BJ (cell line): ENCODE measurements at regions not wholly inside any gene's neighbourhood (a gene's known extent, or its start where the extent isn't known, plus 50 kb on each side); places are given as distances from the start of the nearest gene placed in this dataset.

ENCODE experiments used
- CTCF ChIA-PET: fragments of 350-600 bp; formaldehyde crosslinking; extraction: SDS; loops from one replicate; lab custom pipeline; 2021; ENCODE audit warnings: antibody characterized with exemption, inconsistent platforms; lab: Yijun Ruan, JAX
- POLR2A ChIA-PET: fragments of 300-600 bp; sonication (Branson Sonifier 250); formaldehyde crosslinking; extraction: SDS; loops from one replicate; lab custom pipeline; 2021; ENCODE audit warnings: antibody characterized with exemption; lab: Charles Lee
- DNase-seq: peaks from one replicate; pipeline ENCODE4 v3.0.0-alpha.2; 2011; ENCODE audit warnings: low read depth
- H3K27me3 ChIP-seq: 2 replicates; pipeline ENCODE4 v1.6.0; 2011; ENCODE audit warnings: low read length; ENCODE audit not compliant: control insufficient read depth, insufficient read depth
- H3K36me3 ChIP-seq: 2 replicates; pipeline ENCODE4 v1.5.1; 2011; ENCODE audit warnings: low read length; ENCODE audit not compliant: control insufficient read depth, insufficient read depth
- H3K4me3 ChIP-seq: 2 replicates; pipeline ENCODE4 v1.5.1; 2011; ENCODE audit warnings: low read depth, mild to moderate bottlenecking, control low read depth, low read length
- CTCF ChIP-seq: IDR thresholded peaks from 2 replicates; pipeline ENCODE4 v1.5.1; 2011; ENCODE audit warnings: low read depth, mild to moderate bottlenecking, control low read depth, inconsistent platforms, low read length, moderate library complexity; ENCODE audit not compliant: insufficient read depth

- CTCF ChIA-PET = no interaction called here
- POLR2A ChIA-PET = no interaction called here
- Histone ChIP-seq H3K36me3 (no peaks in the 10 kb centered on the region), H3K27me3 (no peaks in the 10 kb centered on the region), H3K4me3 (no peak overlapping the region)
- no peak for DNase-seq
- no peak for TF ChIP-seq CTCF
Measured at GRCh38 chr3:158958873-158959272, 157.0 kb downstream of the MFSD1 start.

- no peak for TF ChIP-seq CTCF
- DNase-seq = no peak
- ChIA-PET POLR2A (no interaction called here), CTCF (interaction anchor here (0.9 kb wide), 1 partner anchor 13 kb away, joined by 3 read pairs; no protein-coding TSS in a partner anchor)
- H3K27me3 ChIP-seq = no peaks in the 10 kb centered on the region
- no peaks in the 10 kb centered on the region for H3K36me3 ChIP-seq
- H3K4me3 ChIP-seq = no peak overlapping the region
Measured at GRCh38 chr3:158961471-158961870, 159.6 kb downstream of the MFSD1 start.

- POLR2A ChIA-PET = no interaction called here
- no peak overlapping the region for H3K4me3 ChIP-seq
- H3K36me3 ChIP-seq = no peaks in the 10 kb centered on the region
- no peaks in the 10 kb centered on the region for H3K27me3 ChIP-seq
- DNase-seq = no peak
- CTCF ChIA-PET = no interaction called here
- no peak for TF ChIP-seq CTCF
Measured at GRCh38 chr3:158961911-158962310, 160.1 kb downstream of the MFSD1 start.

- no peak for TF ChIP-seq CTCF
- POLR2A ChIA-PET = no interaction called here
- CTCF ChIA-PET = no interaction called here
- DNase-seq = no peak
- no peaks in the 10 kb centered on the region for H3K27me3 ChIP-seq
- H3K36me3 ChIP-seq = no peaks in the 10 kb centered on the region
- H3K4me3 ChIP-seq = no peak overlapping the region
Measured at GRCh38 chr3:158970006-158970405, 168.2 kb downstream of the MFSD1 start.

- no peak for DNase-seq
- ChIA-PET CTCF (interaction anchor here (0.7 kb wide), 1 partner anchor 14 kb away, joined by 3 read pairs; no protein-coding TSS in a partner anchor), POLR2A (no interaction called here)
- TF ChIP-seq CTCF = no peak
- Histone ChIP-seq H3K4me3 (no peak overlapping the region), H3K27me3 (peaks cover 2% of the 10 kb centered on the region; the same call in 1 of the 2 replicates), H3K36me3 (no peaks in the 10 kb centered on the region)
Measured at GRCh38 chr3:158974904-158975303, 173.1 kb downstream of the MFSD1 start.
